ENCODE measurements at regions not wholly inside any gene's neighbourhood (a gene's known extent, or its start where the extent isn't known, plus 50 kb on each side); places are given as distances from the start of the nearest gene placed in this dataset.

DNA sequence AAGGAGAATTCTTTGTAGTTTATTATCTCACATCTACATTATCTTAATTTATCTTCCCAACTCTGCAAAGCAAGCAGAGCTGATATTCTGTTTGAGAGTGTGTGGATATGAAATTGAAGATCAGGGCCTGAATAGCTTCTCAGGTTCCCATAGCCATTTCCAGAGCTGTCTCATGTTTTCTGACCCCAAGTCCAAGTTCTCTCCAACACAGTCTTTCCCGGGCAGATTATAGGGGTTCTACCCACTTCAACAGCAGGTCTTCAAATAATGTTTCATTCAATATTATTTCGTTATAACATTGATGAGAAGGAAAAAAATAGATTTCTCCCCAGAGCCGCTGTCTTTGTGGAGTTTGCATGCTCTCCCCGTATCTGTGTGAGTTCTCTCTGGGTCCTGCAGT lies 234.9 kb downstream of the ENC1 start:
- TF ChIP-seq, protein P1, sequence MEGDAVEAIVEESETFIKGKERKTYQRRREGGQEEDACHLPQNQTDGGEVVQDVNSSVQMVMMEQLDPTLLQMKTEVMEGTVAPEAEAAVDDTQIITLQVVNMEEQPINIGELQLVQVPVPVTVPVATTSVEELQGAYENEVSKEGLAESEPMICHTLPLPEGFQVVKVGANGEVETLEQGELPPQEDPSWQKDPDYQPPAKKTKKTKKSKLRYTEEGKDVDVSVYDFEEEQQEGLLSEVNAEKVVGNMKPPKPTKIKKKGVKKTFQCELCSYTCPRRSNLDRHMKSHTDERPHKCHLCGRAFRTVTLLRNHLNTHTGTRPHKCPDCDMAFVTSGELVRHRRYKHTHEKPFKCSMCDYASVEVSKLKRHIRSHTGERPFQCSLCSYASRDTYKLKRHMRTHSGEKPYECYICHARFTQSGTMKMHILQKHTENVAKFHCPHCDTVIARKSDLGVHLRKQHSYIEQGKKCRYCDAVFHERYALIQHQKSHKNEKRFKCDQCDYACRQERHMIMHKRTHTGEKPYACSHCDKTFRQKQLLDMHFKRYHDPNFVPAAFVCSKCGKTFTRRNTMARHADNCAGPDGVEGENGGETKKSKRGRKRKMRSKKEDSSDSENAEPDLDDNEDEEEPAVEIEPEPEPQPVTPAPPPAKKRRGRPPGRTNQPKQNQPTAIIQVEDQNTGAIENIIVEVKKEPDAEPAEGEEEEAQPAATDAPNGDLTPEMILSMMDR (conservative IDR thresholded peaks at IDR 0.05; ENCODE audit: low read depth in 2 of 2): no peak
- no peak for TF ChIP-seq EZH2 (IDR thresholded peaks at IDR 0.05; ENCODE audit: low read depth, unreplicated experiment)
- TF ChIP-seq POLR2AphosphoS5 (IDR thresholded peaks at IDR 0.05; ENCODE audit: low read depth): no peak
- TF ChIP-seq, protein P2, sequence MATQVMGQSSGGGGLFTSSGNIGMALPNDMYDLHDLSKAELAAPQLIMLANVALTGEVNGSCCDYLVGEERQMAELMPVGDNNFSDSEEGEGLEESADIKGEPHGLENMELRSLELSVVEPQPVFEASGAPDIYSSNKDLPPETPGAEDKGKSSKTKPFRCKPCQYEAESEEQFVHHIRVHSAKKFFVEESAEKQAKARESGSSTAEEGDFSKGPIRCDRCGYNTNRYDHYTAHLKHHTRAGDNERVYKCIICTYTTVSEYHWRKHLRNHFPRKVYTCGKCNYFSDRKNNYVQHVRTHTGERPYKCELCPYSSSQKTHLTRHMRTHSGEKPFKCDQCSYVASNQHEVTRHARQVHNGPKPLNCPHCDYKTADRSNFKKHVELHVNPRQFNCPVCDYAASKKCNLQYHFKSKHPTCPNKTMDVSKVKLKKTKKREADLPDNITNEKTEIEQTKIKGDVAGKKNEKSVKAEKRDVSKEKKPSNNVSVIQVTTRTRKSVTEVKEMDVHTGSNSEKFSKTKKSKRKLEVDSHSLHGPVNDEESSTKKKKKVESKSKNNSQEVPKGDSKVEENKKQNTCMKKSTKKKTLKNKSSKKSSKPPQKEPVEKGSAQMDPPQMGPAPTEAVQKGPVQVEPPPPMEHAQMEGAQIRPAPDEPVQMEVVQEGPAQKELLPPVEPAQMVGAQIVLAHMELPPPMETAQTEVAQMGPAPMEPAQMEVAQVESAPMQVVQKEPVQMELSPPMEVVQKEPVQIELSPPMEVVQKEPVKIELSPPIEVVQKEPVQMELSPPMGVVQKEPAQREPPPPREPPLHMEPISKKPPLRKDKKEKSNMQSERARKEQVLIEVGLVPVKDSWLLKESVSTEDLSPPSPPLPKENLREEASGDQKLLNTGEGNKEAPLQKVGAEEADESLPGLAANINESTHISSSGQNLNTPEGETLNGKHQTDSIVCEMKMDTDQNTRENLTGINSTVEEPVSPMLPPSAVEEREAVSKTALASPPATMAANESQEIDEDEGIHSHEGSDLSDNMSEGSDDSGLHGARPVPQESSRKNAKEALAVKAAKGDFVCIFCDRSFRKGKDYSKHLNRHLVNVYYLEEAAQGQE (IDR thresholded peaks at IDR 0.05; ENCODE audit: unreplicated experiment): no peak
- TF ChIP-seq CREB1 (CRISPR knock-in tag; IDR thresholded peaks at IDR 0.05; ENCODE audit: low read depth): no peak
- TF ChIP-seq EZH2phosphoT487 (IDR thresholded peaks at IDR 0.05; ENCODE audit: unreplicated experiment): no peak
- no peak for TF ChIP-seq ZNF114 (CRISPR knock-in tag; IDR thresholded peaks at IDR 0.05)
- TF ChIP-seq NANOG (IDR thresholded peaks at IDR 0.05; ENCODE audit: borderline replicate concordance): no peak
- TF ChIP-seq, protein P3, sequence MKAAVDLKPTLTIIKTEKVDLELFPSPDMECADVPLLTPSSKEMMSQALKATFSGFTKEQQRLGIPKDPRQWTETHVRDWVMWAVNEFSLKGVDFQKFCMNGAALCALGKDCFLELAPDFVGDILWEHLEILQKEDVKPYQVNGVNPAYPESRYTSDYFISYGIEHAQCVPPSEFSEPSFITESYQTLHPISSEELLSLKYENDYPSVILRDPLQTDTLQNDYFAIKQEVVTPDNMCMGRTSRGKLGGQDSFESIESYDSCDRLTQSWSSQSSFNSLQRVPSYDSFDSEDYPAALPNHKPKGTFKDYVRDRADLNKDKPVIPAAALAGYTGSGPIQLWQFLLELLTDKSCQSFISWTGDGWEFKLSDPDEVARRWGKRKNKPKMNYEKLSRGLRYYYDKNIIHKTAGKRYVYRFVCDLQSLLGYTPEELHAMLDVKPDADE (IDR thresholded peaks at IDR 0.05): no peak
- no peak for TF ChIP-seq ZNF331 (CRISPR knock-in tag; IDR thresholded peaks at IDR 0.05; ENCODE audit: low read depth)
- no peak for TF ChIP-seq JUNB (IDR thresholded peaks at IDR 0.05; ENCODE audit: unreplicated experiment)
- no peak for TF ChIP-seq ZNF462 (CRISPR knock-in tag; IDR thresholded peaks at IDR 0.05)
- no peak for TF ChIP-seq STAT1 (IDR thresholded peaks at IDR 0.05; ENCODE audit: unreplicated experiment)

All from GM23338 (cell line).